Activated CD8-positive, alpha-beta T cell treated with anti-CD3 and anti-CD28 coated beads for 36 hours (primary cell): ENCODE measurements at regions not wholly inside any gene's neighbourhood (a gene's known extent, or its start where the extent isn't known, plus 50 kb on each side); places are given as distances from the start of the nearest gene placed in this dataset.

ENCODE experiments used
- ATAC-seq: fragments of 200-7000 bp; cut with Tn5 transposase; one replicate; pipeline ENCODE4 v1.10.0; 2021; ENCODE audit warnings: mild to moderate bottlenecking, moderate library complexity
- CTCF ChIA-PET: fragments of 350-600 bp; sonication (Branson Sonifier 250); formaldehyde crosslinking; loops from one replicate; lab custom pipeline; 2021; ENCODE audit warnings: antibody characterized with exemption; lab: Charles Lee
- POLR2A ChIA-PET: fragments of 350-600 bp; sonication (Branson Sonifier 250); formaldehyde crosslinking; loops from one replicate; lab custom pipeline; 2021; ENCODE audit warnings: antibody characterized with exemption; lab: Charles Lee
- DNase-seq: peaks from one replicate; pipeline ENCODE4 v3.0.0-alpha.2; 2020
- H3K27ac Mint-ChIP-seq: one replicate; pipeline ENCODE4 v1.8.0; 2021; ENCODE audit warnings: mild to moderate bottlenecking, mixed read lengths
- H3K27me3 Mint-ChIP-seq: one replicate; pipeline ENCODE4 v1.8.0; 2021; ENCODE audit warnings: mixed read lengths
- H3K36me3 Mint-ChIP-seq: one replicate; pipeline ENCODE4 v1.8.0; 2021; ENCODE audit warnings: low read depth, mixed read lengths
- H3K4me1 Mint-ChIP-seq: one replicate; pipeline ENCODE4 v1.8.0; 2021; ENCODE audit warnings: low read depth, mixed read lengths
- H3K4me3 Mint-ChIP-seq: one replicate; pipeline ENCODE4 v1.8.0; 2021; ENCODE audit warnings: mild to moderate bottlenecking, moderate library complexity, mixed read lengths
- H3K9me3 Mint-ChIP-seq: one replicate; pipeline ENCODE4 v1.8.0; 2021; ENCODE audit warnings: mixed read lengths
- CTCF ChIP-seq: fragments of 200-600 bp; IDR thresholded peaks from one replicate; pipeline ENCODE4 v1.8.0; 2022; ENCODE audit warnings: antibody characterized with exemption, mild to moderate bottlenecking
- intact Hi-C: fragments of 100-400 bp; cut with micrococcal nuclease; formaldehyde crosslinking; loops from one replicate; pipeline ENCODE4 v1.10.0; 2022

- POLR2A ChIA-PET, result no interaction called here
Observed at GRCh38 chr18:78514910-78515670, 464.5 kb upstream of the SALL3 start.

DNA sequence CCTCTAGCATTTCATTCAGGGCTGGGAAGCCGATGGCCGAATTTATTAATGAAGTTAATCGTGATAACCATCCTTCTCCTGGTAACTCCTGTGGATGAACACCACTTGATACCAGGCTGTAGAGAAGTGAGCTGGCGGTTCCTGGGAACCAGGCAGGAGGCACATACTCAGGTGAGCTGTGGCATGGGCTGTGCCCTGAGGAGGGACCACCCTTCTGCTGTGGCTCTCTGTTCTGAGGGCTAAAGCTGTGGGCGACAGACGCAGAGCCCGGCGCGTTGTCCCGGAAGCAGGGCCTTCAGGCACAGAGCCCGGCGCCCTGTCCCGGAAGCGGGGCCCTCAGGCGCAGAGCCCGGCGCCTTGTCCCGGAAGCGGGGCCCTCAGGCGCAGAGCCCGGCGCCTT, 462.3 kb upstream of the SALL3 start:
- POLR2A ChIA-PET, result no interaction called here
- CTCF ChIA-PET, result no interaction called here
- H3K27me3 Mint-ChIP-seq, result no peaks in the 10 kb centered on the region

More at GRCh38 chr18:78514910-78515670, 464.5 kb upstream of the SALL3 start:
- ATAC-seq, result no peak
- CTCF ChIA-PET, result no interaction called here
- Mint-ChIP-seq H3K9me3 (no peaks in the 10 kb centered on the region), H3K4me3 (no peak overlapping the region), H3K36me3 (no peaks in the 10 kb centered on the region), H3K4me1 (no peaks in the 10 kb centered on the region), H3K27me3 (no peaks in the 10 kb centered on the region), H3K27ac (no peak overlapping the region)
- no peak for TF ChIP-seq CTCF
- no peak for DNase-seq
- intact Hi-C loops, result no loop called here

DNA sequence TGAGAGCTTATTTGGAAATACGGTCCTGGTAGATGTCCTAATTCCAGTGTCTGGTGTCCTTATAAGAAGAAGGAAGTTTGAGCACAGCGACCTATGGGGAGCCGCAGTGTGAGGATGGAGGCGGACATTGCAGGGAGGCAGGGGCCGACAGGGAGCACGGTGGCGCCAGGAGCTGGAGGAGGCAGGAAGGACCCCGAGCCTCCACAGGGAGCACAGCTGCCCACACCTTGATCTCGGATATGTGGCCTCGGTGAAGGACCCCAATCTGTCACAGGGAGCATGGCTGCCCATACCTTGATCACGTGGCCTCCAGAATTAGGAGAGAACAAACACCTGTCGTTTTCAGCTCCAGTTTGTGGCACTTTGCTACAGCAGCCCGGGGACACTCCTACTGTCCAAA, 461.6 kb upstream of the SALL3 start:
- ATAC-seq, result no peak
- no peaks in the 10 kb centered on the region for H3K9me3 Mint-ChIP-seq
- intact Hi-C loops, result no loop called here
- no peaks in the 10 kb centered on the region for H3K4me1 Mint-ChIP-seq
- ChIA-PET CTCF (no interaction called here), POLR2A (interaction anchor here (0.7 kb wide), 1 partner anchor 16 kb away, joined by 4 read pairs; no protein-coding TSS in a partner anchor)
- no peaks in the 10 kb centered on the region for H3K36me3 Mint-ChIP-seq
- no peaks in the 10 kb centered on the region for H3K27me3 Mint-ChIP-seq
- DNase-seq, result no peak
- TF ChIP-seq CTCF, result no peak
- no peak overlapping the region for H3K27ac Mint-ChIP-seq
- H3K4me3 Mint-ChIP-seq, result no peak overlapping the region

More for the DNA sequence above, 462.3 kb upstream of the SALL3 start:
- no peaks in the 10 kb centered on the region for H3K36me3 Mint-ChIP-seq
- no peak overlapping the region for H3K4me3 Mint-ChIP-seq
- no peak for ATAC-seq
- H3K9me3 Mint-ChIP-seq, result no peaks in the 10 kb centered on the region
- intact Hi-C loops, result no loop called here
- no peak for TF ChIP-seq CTCF
- H3K27ac Mint-ChIP-seq, result no peak overlapping the region
- DNase-seq, result no peak
- no peaks in the 10 kb centered on the region for H3K4me1 Mint-ChIP-seq

GRCh38 chr18:78518805-78519204, 460.8 kb upstream of the SALL3 start:
- DNase-seq, result no peak
- CTCF ChIA-PET, result no interaction called here
- no peak for TF ChIP-seq CTCF
- POLR2A ChIA-PET, result no interaction called here
- Mint-ChIP-seq H3K36me3 (no peaks in the 10 kb centered on the region), H3K27ac (no peak overlapping the region), H3K4me3 (no peak overlapping the region), H3K9me3 (no peaks in the 10 kb centered on the region), H3K4me1 (no peaks in the 10 kb centered on the region), H3K27me3 (no peaks in the 10 kb centered on the region)
- no peak for ATAC-seq
- intact Hi-C loops, result no loop called here

DNA sequence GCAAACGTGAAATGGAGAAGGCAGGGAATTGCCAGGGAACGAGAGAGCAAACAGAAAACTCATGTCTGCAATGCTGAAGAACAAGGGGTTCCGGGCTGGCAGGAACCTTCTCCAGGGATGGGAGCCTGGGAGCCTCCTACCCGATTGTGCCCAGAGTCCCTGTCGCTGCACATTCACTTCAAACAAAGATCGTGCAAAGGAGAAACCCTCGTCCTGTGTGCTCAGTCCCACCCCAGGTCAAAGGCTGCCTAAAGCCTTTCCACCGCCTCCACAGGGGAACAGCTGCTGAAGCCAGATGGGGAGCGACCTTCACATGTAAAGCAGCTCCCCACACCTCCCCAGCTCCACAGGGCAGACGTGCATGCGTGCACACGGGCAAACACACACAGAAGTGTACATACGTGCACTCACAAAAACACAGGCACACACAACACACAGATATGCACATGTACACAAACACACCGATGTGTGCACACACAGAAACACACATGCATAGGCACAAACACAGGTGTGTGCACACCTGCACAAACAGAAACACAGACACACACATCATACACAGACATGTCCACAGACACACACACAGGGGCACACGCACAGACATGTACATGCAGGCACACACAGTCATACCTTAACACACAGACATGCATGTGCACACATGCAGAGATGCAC, 460.1 kb upstream of the SALL3 start:
- ChIA-PET POLR2A (no interaction called here), CTCF (no interaction called here)
- no peaks in the 10 kb centered on the region for H3K4me1 Mint-ChIP-seq
- no peak overlapping the region for H3K4me3 Mint-ChIP-seq
- ATAC-seq, result no peak
- no peaks in the 10 kb centered on the region for H3K36me3 Mint-ChIP-seq
- H3K9me3 Mint-ChIP-seq, result no peaks in the 10 kb centered on the region
- TF ChIP-seq CTCF, result no peak
- intact Hi-C loops, result no loop called here
- no peak overlapping the region for H3K27ac Mint-ChIP-seq
- no peak for DNase-seq
- H3K27me3 Mint-ChIP-seq, result no peaks in the 10 kb centered on the region
